Amygdala (tissue), 56 donors: ENCODE measurements at regions not wholly inside any gene's neighbourhood (a gene's known extent, or its start where the extent isn't known, plus 50 kb on each side); places are given as distances from the start of the nearest gene placed in this dataset.
A peak's percentile ranks its signal among the peaks of the same experiment; 100 is the strongest.
"Not testable (repeated sequence)": the region's sequence is repeated elsewhere in the genome, so short reads cannot be mapped to it uniquely, and the experiment has no call there.

ENCODE experiments used
- DNase-seq, 56 donors: peaks; one replicate each; lab custom pipeline; 2025; lab: John Stamatoyannopoulos, UW

DNA sequence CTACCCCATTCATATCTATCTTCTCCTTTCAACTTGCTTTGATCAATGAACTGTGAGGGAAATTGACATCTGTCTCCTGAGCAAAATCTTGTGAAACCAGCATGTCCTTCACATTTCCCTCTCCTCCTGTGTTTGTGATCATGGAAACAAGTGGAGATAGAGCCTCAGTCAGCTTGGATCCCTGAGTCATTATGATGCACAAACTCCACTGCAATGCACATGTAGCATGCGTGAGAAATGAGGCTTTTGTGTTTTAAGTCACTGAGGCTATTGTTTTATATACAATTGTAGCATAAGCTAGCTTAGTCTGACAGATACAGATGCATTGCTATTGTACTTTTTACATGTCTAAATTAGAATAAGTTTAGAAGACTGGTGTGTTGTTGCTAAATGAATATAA lies 85.2 kb upstream of the HNMT start:
- no peak for DNase-seq

DNA sequence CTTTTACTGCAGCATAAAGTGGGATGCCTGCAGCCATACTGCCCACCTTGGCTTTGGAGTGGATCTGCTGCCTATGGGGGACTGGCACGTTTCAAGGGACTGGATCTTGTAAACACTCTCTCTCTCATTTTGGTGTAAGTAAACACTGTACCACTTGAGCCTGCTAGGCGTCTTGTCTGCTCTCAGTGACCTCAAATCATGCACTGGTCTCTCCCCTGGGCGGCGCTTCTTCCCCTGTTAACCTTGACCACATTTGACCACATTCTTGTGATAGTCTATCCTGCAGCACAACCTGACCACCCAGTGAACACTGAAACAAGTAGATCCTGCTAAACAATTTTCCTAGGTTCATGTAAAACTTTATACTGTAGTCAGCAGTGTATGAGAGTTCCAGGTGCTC lies 82.6 kb upstream of the HNMT start:
- DNase-seq: no peak

GRCh38 chr2:137886083-137886831 lies 78.0 kb upstream of the HNMT start:
- DNase-seq: no peak

DNA sequence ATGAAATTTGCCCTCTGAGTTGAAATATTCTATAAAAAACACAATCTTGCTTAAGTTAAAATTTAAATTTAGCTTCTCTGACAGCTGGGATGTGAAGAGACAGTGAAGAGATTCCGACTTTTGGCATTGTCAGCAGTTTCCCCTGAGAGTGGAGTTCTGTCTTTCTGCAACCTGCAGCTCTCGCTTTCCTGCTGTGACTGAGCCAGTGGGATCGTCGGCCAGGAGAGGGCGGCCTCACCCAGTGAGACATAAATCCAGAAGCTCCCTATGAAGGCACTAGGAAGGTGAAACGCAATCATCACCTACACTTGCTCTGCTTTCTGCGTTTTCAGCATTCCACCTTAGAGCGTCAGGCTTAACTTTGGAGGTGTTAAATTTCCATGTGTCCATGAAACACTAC lies 75.4 kb upstream of the HNMT start:
- peak in 13 of 56 donors; percentile 1 to 34 (median 3) for DNase-seq

- DNase-seq: no peak
Observed at GRCh38 chr2:137892739-137893138, 71.5 kb upstream of the HNMT start.

- DNase-seq: no peak
Observed at GRCh38 chr2:137893145-137893544, 71.1 kb upstream of the HNMT start.

- no peak for DNase-seq
Observed at GRCh38 chr2:137896467-137896866, 67.8 kb upstream of the HNMT start.

DNA sequence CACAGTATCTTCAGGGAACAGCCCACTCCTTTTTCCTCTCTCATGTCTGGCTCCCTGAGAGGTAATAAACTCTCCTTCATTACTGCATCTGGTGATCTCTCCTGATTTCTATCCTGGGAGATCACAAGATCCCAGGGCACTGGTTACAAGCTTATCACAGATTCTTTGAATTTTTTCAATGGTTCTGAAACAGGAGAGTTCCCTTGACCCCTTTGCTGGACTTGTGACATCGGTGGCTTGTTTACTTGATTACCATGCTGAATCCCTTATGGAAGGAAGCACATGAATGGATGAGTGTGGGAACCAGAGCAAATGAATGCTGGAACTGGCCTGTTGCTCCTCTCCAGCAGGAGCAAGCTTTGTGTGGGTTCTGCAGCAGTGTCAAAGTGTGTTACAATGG lies 67.2 kb upstream of the HNMT start:
- DNase-seq: no peak

GRCh38 chr2:137900421-137901141 lies 63.7 kb upstream of the HNMT start:
- no peak for DNase-seq

DNA sequence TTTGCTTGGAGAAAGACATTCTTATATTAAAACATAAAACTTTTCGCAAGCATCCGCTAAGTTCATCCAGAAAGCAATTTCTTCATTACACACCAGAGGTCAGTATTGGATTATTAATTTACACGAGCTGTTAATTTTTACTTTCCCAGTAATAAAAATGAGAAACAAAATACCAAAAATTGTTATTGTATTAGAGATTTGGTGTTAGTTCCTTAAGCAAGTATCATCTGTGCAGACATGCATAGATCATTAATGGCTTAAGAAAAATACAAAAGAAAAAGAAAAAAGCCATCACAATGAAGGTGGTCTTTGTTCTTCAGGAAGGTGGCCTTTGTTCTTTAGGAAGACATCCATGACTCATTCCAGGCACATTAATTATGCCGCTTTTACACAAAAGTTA lies 53.6 kb upstream of the HNMT start:
- DNase-seq: no peak

DNA sequence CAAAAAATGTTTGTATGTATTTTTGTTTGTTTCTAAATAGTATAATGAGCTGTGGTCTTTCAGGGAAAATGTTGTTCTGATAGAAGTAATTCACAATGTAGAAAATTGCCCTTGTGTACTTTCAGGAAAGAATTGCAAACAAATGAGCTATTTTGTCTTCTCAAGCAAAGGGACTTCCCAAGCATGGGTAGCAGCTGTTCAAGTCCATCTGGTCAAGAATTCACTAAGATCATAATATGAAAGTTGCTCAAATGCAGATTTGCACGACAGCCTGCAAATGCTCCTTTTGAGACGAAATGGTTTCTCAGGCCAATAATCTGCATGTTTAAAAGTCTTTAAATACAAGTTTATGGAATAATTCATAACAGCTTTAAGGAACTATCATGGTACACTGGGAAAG lies 51.9 kb upstream of the HNMT start:
- DNase-seq: no peak

DNA sequence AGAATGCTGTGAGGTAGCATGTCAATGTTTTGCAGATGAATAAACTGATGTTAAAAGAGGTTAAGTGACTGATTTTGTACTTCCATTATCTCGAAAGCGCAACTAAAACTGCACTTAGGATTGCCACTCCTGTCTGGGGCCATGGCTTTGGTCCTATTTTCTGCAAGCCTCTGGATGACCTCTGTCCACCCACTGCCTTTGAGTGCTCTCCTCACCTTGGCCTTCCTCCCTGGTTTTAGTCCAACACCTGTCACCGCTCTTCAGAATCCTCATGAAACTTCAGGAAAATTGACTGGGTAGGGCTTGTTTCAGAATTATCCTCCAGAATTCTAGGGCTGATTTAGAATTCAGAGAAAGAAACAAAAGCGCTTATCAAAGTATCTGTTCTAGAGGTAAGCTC lies 51.1 kb upstream of the HNMT start:
- DNase-seq: no peak

DNA sequence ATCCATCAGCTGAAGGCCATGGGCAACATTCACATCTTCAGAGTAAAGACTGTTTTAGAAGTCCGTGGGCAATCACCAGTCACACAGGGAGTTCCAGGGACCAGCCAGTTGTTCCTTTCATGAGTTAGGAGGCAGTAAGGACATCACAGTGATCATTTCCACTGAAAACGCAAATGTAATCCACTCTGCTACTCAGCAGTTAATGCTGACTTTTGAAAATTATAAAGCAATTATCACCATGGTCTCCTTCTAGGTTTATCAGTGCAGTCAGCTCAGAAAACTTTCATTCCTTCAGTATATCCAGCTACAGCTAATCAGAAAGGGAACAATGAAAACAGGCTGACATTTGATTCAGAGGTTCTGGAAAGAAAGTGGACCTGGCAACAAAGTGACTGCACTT lies 50.6 kb upstream of the HNMT start:
- DNase-seq: not testable (repeated sequence)
